Stimulated activated CD4-positive, alpha-beta T cell treated with anti-CD3 and anti-CD28 coated beads, Interleukin-2, amount 100 ng/mL, for 4 hours (primary cell): ENCODE measurements at regions not wholly inside any gene's neighbourhood (a gene's known extent, or its start where the extent isn't known, plus 50 kb on each side); places are given as distances from the start of the nearest gene placed in this dataset.

ENCODE experiments used
- DNase-seq: peaks from one replicate; pipeline ENCODE4 v3.0.0-alpha.2; 2020; ENCODE audit warnings: low read depth

GRCh38 chr10:64086083-64086767 is 565.0 kb downstream of the REEP3 start:
- DNase-seq, result no peak

- DNase-seq, result no peak
Observed at GRCh38 chr10:64089648-64090047, 568.4 kb downstream of the REEP3 start.

- DNase-seq, result no peak
Observed at GRCh38 chr10:64090865-64091264, 569.7 kb downstream of the REEP3 start.

GRCh38 chr10:64091897-64092296 is 570.7 kb downstream of the REEP3 start:
- no peak for DNase-seq

- DNase-seq, result no peak
Observed at GRCh38 chr10:64093304-64093703, 572.1 kb downstream of the REEP3 start.

GRCh38 chr10:64093946-64094535 is 572.8 kb downstream of the REEP3 start:
- DNase-seq, result no peak

GRCh38 chr10:64096941-64097340 is 575.7 kb downstream of the REEP3 start:
- DNase-seq, result no peak

GRCh38 chr10:64097391-64098122 is 576.4 kb downstream of the REEP3 start:
- DNase-seq, result no peak

- DNase-seq, result no peak
Observed at GRCh38 chr10:64098994-64099393, 577.8 kb downstream of the REEP3 start.

GRCh38 chr10:64101606-64102263 is 580.5 kb downstream of the REEP3 start:
- DNase-seq, result no peak

- no peak for DNase-seq
Observed at GRCh38 chr10:64102264-64102633, 581.0 kb downstream of the REEP3 start.

- DNase-seq, result no peak
Observed at GRCh38 chr10:64102916-64103315, 581.7 kb downstream of the REEP3 start.

- no peak for DNase-seq
Observed at GRCh38 chr10:64103750-64104470, 582.7 kb downstream of the REEP3 start.

- DNase-seq, result no peak
Observed at GRCh38 chr10:64109926-64110495, 588.8 kb downstream of the REEP3 start.

GRCh38 chr10:64112701-64113355 is 591.6 kb downstream of the REEP3 start:
- DNase-seq, result no peak

- DNase-seq, result no peak
Observed at GRCh38 chr10:64113375-64113774, 592.2 kb downstream of the REEP3 start.

GRCh38 chr10:64113792-64114191 is 592.6 kb downstream of the REEP3 start:
- DNase-seq, result no peak

GRCh38 chr10:64115471-64115870 is 594.3 kb downstream of the REEP3 start:
- no peak for DNase-seq

GRCh38 chr10:64115908-64116643 is 594.9 kb downstream of the REEP3 start:
- no peak for DNase-seq

- DNase-seq, result no peak
Observed at GRCh38 chr10:64116707-64117106, 595.5 kb downstream of the REEP3 start.

GRCh38 chr10:64118736-64119135 is 597.5 kb downstream of the REEP3 start:
- no peak for DNase-seq
